Colonic mucosa (tissue), 4 donors: ENCODE measurements at regions not wholly inside any gene's neighbourhood (a gene's known extent, or its start where the extent isn't known, plus 50 kb on each side); places are given as distances from the start of the nearest gene placed in this dataset.
"Not testable (repeated sequence)": the region's sequence is repeated elsewhere in the genome, so short reads cannot be mapped to it uniquely, and the experiment has no call there.

Experiments
- DNase-seq: peaks from one replicate; pipeline ENCODE4 v3.0.0-alpha.2; 2020
- H3K27ac ChIP-seq: fragments of 200-600 bp; one replicate; pipeline ENCODE4 v1.8.0; 2021
- H3K27me3 ChIP-seq: fragments of 200-600 bp; one replicate; pipeline ENCODE4 v1.8.0; 2021
- H3K36me3 ChIP-seq: fragments of 200-600 bp; one replicate; pipeline ENCODE4 v1.8.0; 2021
- H3K4me1 ChIP-seq: fragments of 200-600 bp; one replicate; pipeline ENCODE4 v1.8.0; 2021; ENCODE audit warnings: mild to moderate bottlenecking
- H3K4me3 ChIP-seq: fragments of 200-600 bp; one replicate; pipeline ENCODE4 v1.8.0; 2021
- H3K9ac ChIP-seq, 2 donors: one replicate each; pipeline ENCODE4 v1.7.0; 2013; ENCODE audit warnings: control low read depth in 2 of 2, low read depth in 2 of 2, low read length in 2 of 2
- H3K9me3 ChIP-seq: fragments of 200-600 bp; one replicate; pipeline ENCODE4 v1.8.0; 2021
- CTCF ChIP-seq: fragments of 200-600 bp; IDR thresholded peaks from one replicate; pipeline ENCODE4 v1.8.0; 2022; ENCODE audit warnings: antibody characterized with exemption, mild to moderate bottlenecking
- intact Hi-C: fragments of 100-400 bp; cut with DNase I; formaldehyde crosslinking; loops from one replicate; pipeline ENCODE4 v1.14.1; 2022
- donor health status: healthy.
- donor health status: DM: no; HTN: no; CAD: no.
- donor health status: DM: no; HTN: no; CAD: no.

- H3K4me3 ChIP-seq, H3K36me3 ChIP-seq, H3K27me3 ChIP-seq, H3K4me1 ChIP-seq, H3K9me3 ChIP-seq, H3K27ac ChIP-seq, H3K9ac ChIP-seq, intact Hi-C loops: not testable (repeated sequence)
- TF ChIP-seq CTCF: peak; percentile 23
- peak; percentile 50 for DNase-seq
Measured at GRCh38 chr4:104930745-104931736, 215.6 kb upstream of the TET2 start.

- TF ChIP-seq CTCF: no peak
- DNase-seq: no peak
- no peak overlapping the region for H3K9ac ChIP-seq
- no peak overlapping the region for H3K4me3 ChIP-seq
- no peaks in the 10 kb centered on the region for H3K4me1 ChIP-seq
- no peaks in the 10 kb centered on the region for H3K36me3 ChIP-seq
- H3K27ac ChIP-seq: no peak overlapping the region
- no peaks in the 10 kb centered on the region for H3K9me3 ChIP-seq
- no peaks in the 10 kb centered on the region for H3K27me3 ChIP-seq
- intact Hi-C loops: no loop called here
Measured at GRCh38 chr4:104938624-104939023, 208.1 kb upstream of the TET2 start.

DNA sequence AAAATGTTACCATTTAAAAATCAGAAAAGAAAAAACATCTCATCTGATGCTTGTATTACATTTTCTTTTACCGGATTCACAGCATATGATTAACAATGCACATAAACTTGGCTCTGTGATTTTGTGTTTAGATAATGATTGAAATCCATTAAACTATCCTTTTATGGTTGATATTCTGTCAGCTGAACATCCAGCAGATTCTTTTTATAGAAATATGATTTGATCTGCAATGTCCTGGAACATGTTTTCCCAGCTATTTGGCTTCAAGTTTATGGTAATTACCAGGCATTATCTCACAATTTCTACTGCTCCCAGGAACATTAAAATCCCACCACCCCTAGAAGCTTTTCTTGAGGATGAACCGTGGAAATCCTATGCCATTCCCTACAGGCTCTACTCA, 205.7 kb upstream of the TET2 start:
- TF ChIP-seq CTCF: no peak
- H3K27me3 ChIP-seq: no peaks in the 10 kb centered on the region
- intact Hi-C loops: no loop called here
- DNase-seq: no peak
- no peak overlapping the region for H3K27ac ChIP-seq
- H3K36me3 ChIP-seq: no peaks in the 10 kb centered on the region
- H3K4me3 ChIP-seq: no peak overlapping the region
- H3K9me3 ChIP-seq: no peaks in the 10 kb centered on the region
- no peak overlapping the region for H3K9ac ChIP-seq
- H3K4me1 ChIP-seq: no peaks in the 10 kb centered on the region

- no peak overlapping the region for H3K4me3 ChIP-seq
- no peaks in the 10 kb centered on the region for H3K27me3 ChIP-seq
- no peak overlapping the region for H3K27ac ChIP-seq
- H3K9ac ChIP-seq: no peak overlapping the region
- no peak for TF ChIP-seq CTCF
- no peak for DNase-seq
- H3K9me3 ChIP-seq: no peaks in the 10 kb centered on the region
- H3K4me1 ChIP-seq: no peaks in the 10 kb centered on the region
- intact Hi-C loops: no loop called here
- no peaks in the 10 kb centered on the region for H3K36me3 ChIP-seq
Measured at GRCh38 chr4:104941661-104942062, 205.0 kb upstream of the TET2 start.

DNA sequence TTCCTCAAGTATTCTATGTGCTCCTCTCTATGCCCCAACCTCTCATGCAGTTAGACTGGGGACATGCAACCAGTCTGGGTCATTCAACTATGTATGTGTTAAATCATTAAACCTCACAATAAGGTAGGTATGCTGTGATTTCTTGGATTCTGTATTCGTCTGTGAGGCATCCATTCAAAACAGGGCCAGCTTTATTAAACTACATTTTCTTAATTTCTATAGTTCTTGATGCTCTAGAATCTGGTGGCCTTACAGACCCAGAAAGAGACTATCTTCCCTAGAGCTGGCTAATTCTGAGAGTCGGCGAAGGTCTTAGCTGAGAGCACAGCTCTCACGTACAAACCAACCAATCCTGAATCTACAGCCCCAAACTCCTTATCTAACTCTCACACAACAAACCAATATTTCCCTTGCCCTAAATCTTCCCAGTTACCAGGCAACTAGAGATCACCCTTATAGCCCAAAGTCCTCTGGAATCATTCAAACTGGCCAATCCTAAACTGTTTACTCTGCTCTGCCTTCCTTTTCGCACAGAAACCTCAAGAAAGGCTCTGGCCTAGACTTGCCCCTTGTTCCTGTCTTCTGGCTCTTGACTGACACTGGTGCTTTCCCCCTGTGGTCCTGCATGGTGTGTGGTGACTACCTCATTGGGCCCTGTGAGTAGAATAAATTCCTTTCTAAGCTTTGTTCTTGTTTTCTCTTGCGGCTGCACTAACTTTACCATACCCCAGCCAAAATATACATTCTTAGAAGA, 203.5 kb upstream of the TET2 start:
- H3K27me3 ChIP-seq: no peaks in the 10 kb centered on the region
- H3K4me3 ChIP-seq: no peak overlapping the region
- no peaks in the 10 kb centered on the region for H3K36me3 ChIP-seq
- TF ChIP-seq CTCF: no peak
- no peaks in the 10 kb centered on the region for H3K4me1 ChIP-seq
- H3K9ac ChIP-seq: no peak overlapping the region
- H3K9me3 ChIP-seq: no peaks in the 10 kb centered on the region
- intact Hi-C loops: no loop called here
- no peak overlapping the region for H3K27ac ChIP-seq
- DNase-seq: no peak
